Stimulated activated CD8-positive, alpha-beta memory T cell treated with anti-CD3 and anti-CD28 coated beads, Interleukin-15, amount 100 ng/mL, for 48 hours (primary cell): ENCODE measurements at regions not wholly inside any gene's neighbourhood (a gene's known extent, or its start where the extent isn't known, plus 50 kb on each side); places are given as distances from the start of the nearest gene placed in this dataset.

Experiments
- DNase-seq, 2 donors: peaks; one replicate each; pipeline ENCODE4 v3.0.0-alpha.2; 2020; ENCODE audit warnings: low read depth in 2 of 2

GRCh38 chr15:94057305-94057704, 174.1 kb upstream of the MCTP2 start:
- DNase-seq: no peak

GRCh38 chr15:94056314-94056713, 175.0 kb upstream of the MCTP2 start:
- DNase-seq: no peak

GRCh38 chr15:94053626-94054025, 177.7 kb upstream of the MCTP2 start:
- no peak for DNase-seq

GRCh38 chr15:94052711-94053110, 178.7 kb upstream of the MCTP2 start:
- no peak for DNase-seq

- DNase-seq: no peak
Observed at GRCh38 chr15:94047566-94047965, 183.8 kb upstream of the MCTP2 start.

GRCh38 chr15:94042180-94042928, 189.0 kb upstream of the MCTP2 start:
- no peak for DNase-seq

- no peak for DNase-seq
Observed at GRCh38 chr15:94041746-94042145, 189.6 kb upstream of the MCTP2 start.

- DNase-seq: no peak
Observed at GRCh38 chr15:94040541-94041248, 190.7 kb upstream of the MCTP2 start.

- no peak for DNase-seq
Observed at GRCh38 chr15:94036156-94036555, 195.2 kb upstream of the MCTP2 start.

GRCh38 chr15:94033683-94034020, 197.7 kb upstream of the MCTP2 start:
- DNase-seq: no peak

- no peak for DNase-seq
Observed at GRCh38 chr15:94033014-94033682, 198.2 kb upstream of the MCTP2 start.

GRCh38 chr15:94032571-94032970, 198.8 kb upstream of the MCTP2 start:
- DNase-seq: no peak

- DNase-seq: no peak
Observed at GRCh38 chr15:94031072-94031471, 200.3 kb upstream of the MCTP2 start.

- DNase-seq: no peak
Observed at GRCh38 chr15:94029495-94029894, 201.9 kb upstream of the MCTP2 start.

- no peak for DNase-seq
Observed at GRCh38 chr15:94028809-94029208, 202.6 kb upstream of the MCTP2 start.

GRCh38 chr15:94028121-94028520, 203.2 kb upstream of the MCTP2 start:
- DNase-seq: no peak

GRCh38 chr15:94027581-94027980, 203.8 kb upstream of the MCTP2 start:
- no peak for DNase-seq

- DNase-seq: no peak
Observed at GRCh38 chr15:94026458-94027304, 204.7 kb upstream of the MCTP2 start.

GRCh38 chr15:94023531-94023930, 207.8 kb upstream of the MCTP2 start:
- DNase-seq: no peak

GRCh38 chr15:94021621-94022320, 209.6 kb upstream of the MCTP2 start:
- no peak for DNase-seq

GRCh38 chr15:94019062-94019461, 212.3 kb upstream of the MCTP2 start:
- DNase-seq: no peak
